Ectodermal cell (in vitro differentiated cells): ENCODE measurements at regions not wholly inside any gene's neighbourhood (a gene's known extent, or its start where the extent isn't known, plus 50 kb on each side); places are given as distances from the start of the nearest gene placed in this dataset.

Experiments
- H3K27ac ChIP-seq: 2 replicates; pipeline ENCODE4 v1.7.0; 2013; ENCODE audit warnings: mild to moderate bottlenecking, low read depth, low read length; ENCODE audit not compliant: insufficient read depth, poor library complexity, severe bottlenecking
- H3K27me3 ChIP-seq: 2 replicates; pipeline ENCODE4 v1.7.0; 2013; ENCODE audit warnings: mild to moderate bottlenecking, low read length; ENCODE audit not compliant: insufficient read depth, control insufficient read depth, poor library complexity, severe bottlenecking
- H3K36me3 ChIP-seq: one replicate; pipeline ENCODE4 v1.7.0; 2013; ENCODE audit warnings: low read length; ENCODE audit not compliant: control insufficient read depth, insufficient read depth
- H3K4me1 ChIP-seq: one replicate; pipeline ENCODE4 v1.7.0; 2013; ENCODE audit warnings: low read length; ENCODE audit not compliant: control insufficient read depth, insufficient read depth
- H3K4me3 ChIP-seq: 2 replicates; pipeline ENCODE4 v1.7.0; 2013; ENCODE audit warnings: low read depth, low read length, control low read depth; ENCODE audit not compliant: insufficient read depth
- H3K9me3 ChIP-seq: 2 replicates; pipeline ENCODE4 v1.7.0; 2013; ENCODE audit warnings: mild to moderate bottlenecking, low read length, moderate library complexity; ENCODE audit not compliant: control insufficient read depth
- WGBS, 2 experiments: methylation state at CpG; one replicate each; pipeline ENCODE4 v1.1.7; 2013; ENCODE audit warnings: missing lambda C conversion rate in 2 of 2; 5-methylcytosine and 5-hydroxymethylcytosine counted together

DNA sequence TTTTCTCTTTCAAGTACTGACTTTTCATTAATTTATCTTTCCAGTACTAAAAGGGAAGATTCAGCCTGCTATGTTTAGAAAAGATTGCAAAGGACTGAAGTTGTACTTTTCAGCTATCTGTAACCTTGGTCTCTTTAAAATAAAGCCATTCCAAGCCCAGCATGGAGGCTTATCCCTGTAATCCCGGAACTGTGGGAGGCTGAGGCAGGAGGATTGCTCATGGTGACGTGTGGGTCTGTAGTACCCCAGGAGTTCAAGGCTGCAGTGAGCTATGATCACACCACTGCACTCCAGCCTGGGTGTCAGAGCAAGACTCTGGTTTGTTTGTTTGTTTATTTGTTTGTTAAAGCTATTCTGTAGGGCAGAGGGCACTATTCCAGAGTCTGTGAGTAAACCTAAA is 50.6 kb upstream of the TMEM170B start:
- Histone ChIP-seq H3K9me3 (no peaks in the 10 kb centered on the region), H3K36me3 (no peaks in the 10 kb centered on the region), H3K4me1 (peaks cover 16% of the 10 kb centered on the region), H3K4me3 (no peak overlapping the region), H3K27ac (no peak overlapping the region), H3K27me3 (no peaks in the 10 kb centered on the region)
- 80 to 87% methylated on average over 2 of the region's 2 CpGs for WGBS, 2 experiments

DNA sequence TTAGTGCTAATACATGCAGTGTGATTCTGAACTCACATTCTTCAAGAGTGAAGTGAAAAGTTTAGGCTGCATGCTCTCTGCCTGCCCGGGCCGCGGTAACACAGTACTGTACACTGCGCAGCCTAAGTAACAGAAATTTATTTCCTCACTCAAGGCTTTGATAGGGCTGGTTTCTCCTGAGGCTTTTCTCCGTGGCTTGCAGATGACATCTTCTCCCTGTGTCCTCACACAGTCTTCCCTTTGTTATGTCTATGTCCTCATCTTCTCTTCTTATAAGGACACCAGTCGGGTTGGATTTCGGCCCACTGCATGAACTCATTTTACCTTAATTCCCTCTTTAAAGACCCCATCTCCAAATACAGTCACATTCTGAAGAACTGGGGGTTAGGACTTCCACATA is 51.1 kb upstream of the TMEM170B start:
- Histone ChIP-seq H3K36me3 (no peaks in the 10 kb centered on the region), H3K4me1 (peaks cover 16% of the 10 kb centered on the region), H3K27me3 (no peaks in the 10 kb centered on the region), H3K4me3 (no peak overlapping the region), H3K9me3 (no peaks in the 10 kb centered on the region), H3K27ac (no peak overlapping the region)
- 93 to 95% methylated on average over 7 of the region's 7 CpGs for WGBS, 2 experiments

- WGBS, 2 experiments: 81 to 84% methylated on average over 2 of the region's 2 CpGs
- H3K27ac ChIP-seq: no peak overlapping the region
- H3K27me3 ChIP-seq: no peaks in the 10 kb centered on the region
- H3K36me3 ChIP-seq: no peaks in the 10 kb centered on the region
- H3K4me3 ChIP-seq: no peak overlapping the region
- H3K9me3 ChIP-seq: no peaks in the 10 kb centered on the region
- peaks cover 16% of the 10 kb centered on the region for H3K4me1 ChIP-seq
Observed at GRCh38 chr6:11486051-11486450, 51.5 kb upstream of the TMEM170B start.

DNA sequence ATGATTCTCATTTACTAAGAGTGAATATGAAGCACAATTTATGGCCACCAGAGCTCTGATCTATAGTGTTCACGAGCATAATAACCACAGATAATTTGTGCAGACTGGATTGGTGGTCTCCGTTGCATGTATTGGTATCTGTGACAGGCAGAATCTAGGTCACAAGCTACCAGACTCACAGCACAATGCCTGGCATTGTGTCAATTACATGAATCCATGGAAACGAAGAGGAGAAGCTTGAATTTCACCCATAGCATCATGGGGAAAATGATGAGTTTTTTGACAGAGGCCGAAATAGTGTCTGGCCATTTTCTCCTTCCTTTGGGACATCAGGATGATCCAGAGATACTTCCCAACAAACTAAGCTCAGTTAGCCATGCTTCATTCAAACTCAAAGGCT is 52.3 kb upstream of the TMEM170B start:
- Histone ChIP-seq H3K4me1 (peaks cover 16% of the 10 kb centered on the region), H3K4me3 (no peak overlapping the region), H3K36me3 (no peaks in the 10 kb centered on the region), H3K27ac (no peak overlapping the region), H3K9me3 (no peaks in the 10 kb centered on the region), H3K27me3 (no peaks in the 10 kb centered on the region)
- 89 to 92% methylated on average over 4 of the region's 4 CpGs for WGBS, 2 experiments

GRCh38 chr6:11484441-11484840 is 53.1 kb upstream of the TMEM170B start:
- Histone ChIP-seq H3K27me3 (no peaks in the 10 kb centered on the region), H3K4me1 (peaks cover 16% of the 10 kb centered on the region), H3K27ac (no peak overlapping the region), H3K9me3 (no peaks in the 10 kb centered on the region), H3K36me3 (no peaks in the 10 kb centered on the region), H3K4me3 (no peak overlapping the region)
- 89 to 95% methylated on average over 2 of the region's 2 CpGs for WGBS, 2 experiments

- Histone ChIP-seq H3K4me3 (no peak overlapping the region), H3K27ac (no peak overlapping the region), H3K9me3 (no peaks in the 10 kb centered on the region), H3K4me1 (peaks cover 16% of the 10 kb centered on the region), H3K27me3 (no peaks in the 10 kb centered on the region), H3K36me3 (no peaks in the 10 kb centered on the region)
- 95 to 97% methylated on average over 2 to 3 of the region's 3 CpGs for WGBS, 2 experiments
Observed at GRCh38 chr6:11482616-11483015, 54.9 kb upstream of the TMEM170B start.

DNA sequence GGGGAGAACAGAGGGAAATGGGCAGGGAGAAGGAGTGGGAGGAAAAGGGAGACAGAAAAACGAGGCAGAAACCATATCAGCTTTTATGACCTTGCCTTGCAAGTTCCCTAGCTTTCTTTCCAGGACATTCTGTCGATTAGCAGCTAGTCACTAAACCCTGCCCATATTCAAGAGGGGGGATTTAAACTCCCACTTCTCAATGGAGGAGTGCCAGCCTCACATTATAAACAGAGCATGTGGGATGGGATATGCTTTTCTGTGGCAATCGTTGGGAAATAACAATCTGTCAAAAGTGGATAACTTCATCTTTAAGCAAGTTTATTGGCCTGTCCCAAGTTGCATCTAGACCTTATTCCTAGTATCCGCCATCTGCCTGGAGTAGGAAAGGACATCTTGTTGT is 57.0 kb upstream of the TMEM170B start:
- no peaks in the 10 kb centered on the region for H3K9me3 ChIP-seq
- no peaks in the 10 kb centered on the region for H3K36me3 ChIP-seq
- 66 to 67% methylated on average over 4 of the region's 4 CpGs for whole genome bisulfite sequencing, 2 experiments
- no peak overlapping the region for H3K27ac ChIP-seq
- H3K27me3 ChIP-seq: no peaks in the 10 kb centered on the region
- H3K4me3 ChIP-seq: no peak overlapping the region
- H3K4me1 ChIP-seq: peaks cover 7% of the 10 kb centered on the region

DNA sequence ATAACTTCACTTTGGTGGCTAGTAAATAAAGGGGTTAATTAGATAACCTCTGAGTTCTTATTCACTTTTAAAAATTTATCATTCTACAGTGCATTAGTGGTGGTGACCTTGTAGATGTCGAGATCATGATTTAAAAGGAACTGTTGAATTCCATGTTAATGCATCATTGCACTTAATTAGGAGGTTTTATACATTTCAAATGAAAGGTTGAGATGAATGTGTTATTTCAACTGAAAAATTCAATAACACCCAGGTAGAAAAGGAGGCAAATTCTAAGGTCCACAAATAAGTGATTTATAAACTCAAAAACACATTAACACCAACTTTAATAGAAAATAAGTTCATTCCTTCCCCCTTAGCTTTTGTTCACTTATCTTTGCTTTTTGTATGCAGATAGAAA is 58.3 kb upstream of the TMEM170B start:
- 88 to 100% methylated on average over 1 of the region's 1 CpG for WGBS, 2 experiments

GRCh38 chr6:11478586-11478985 is 59.0 kb upstream of the TMEM170B start:
- no peaks in the 10 kb centered on the region for H3K9me3 ChIP-seq
- H3K36me3 ChIP-seq: no peaks in the 10 kb centered on the region
- WGBS, 2 experiments: 74 to 79% methylated on average over 7 of the region's 7 CpGs
- H3K4me3 ChIP-seq: no peak overlapping the region
- no peak overlapping the region for H3K27ac ChIP-seq
- H3K27me3 ChIP-seq: no peaks in the 10 kb centered on the region
- H3K4me1 ChIP-seq: no peaks in the 10 kb centered on the region

More for the DNA sequence above, 58.3 kb upstream of the TMEM170B start:
- Histone ChIP-seq H3K27ac (no peak overlapping the region), H3K27me3 (no peaks in the 10 kb centered on the region), H3K4me1 (no peaks in the 10 kb centered on the region), H3K4me3 (no peak overlapping the region), H3K9me3 (no peaks in the 10 kb centered on the region), H3K36me3 (no peaks in the 10 kb centered on the region)

DNA sequence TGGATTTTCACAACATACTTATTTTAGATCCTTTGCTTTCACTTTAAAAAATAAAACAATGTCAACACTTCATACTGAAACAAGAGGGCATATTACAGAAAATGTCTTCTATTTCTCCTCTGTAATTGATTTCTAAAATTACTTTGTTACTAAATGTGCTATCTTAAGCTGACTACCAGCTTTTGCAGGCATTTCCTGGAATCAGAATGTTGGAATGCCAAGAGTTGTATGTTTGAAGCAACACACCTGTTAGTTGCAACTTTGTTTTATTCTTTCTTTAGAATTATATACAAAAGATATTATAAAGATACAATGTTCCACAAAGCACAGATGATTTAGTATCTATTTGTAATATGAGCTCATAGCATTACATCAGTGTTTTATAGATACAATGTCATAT is 62.5 kb upstream of the TMEM170B start:
- no peaks in the 10 kb centered on the region for H3K4me1 ChIP-seq
- H3K27me3 ChIP-seq: no peaks in the 10 kb centered on the region
- H3K4me3 ChIP-seq: no peak overlapping the region
- H3K9me3 ChIP-seq: no peaks in the 10 kb centered on the region
- no peak overlapping the region for H3K27ac ChIP-seq
- H3K36me3 ChIP-seq: no peaks in the 10 kb centered on the region

DNA sequence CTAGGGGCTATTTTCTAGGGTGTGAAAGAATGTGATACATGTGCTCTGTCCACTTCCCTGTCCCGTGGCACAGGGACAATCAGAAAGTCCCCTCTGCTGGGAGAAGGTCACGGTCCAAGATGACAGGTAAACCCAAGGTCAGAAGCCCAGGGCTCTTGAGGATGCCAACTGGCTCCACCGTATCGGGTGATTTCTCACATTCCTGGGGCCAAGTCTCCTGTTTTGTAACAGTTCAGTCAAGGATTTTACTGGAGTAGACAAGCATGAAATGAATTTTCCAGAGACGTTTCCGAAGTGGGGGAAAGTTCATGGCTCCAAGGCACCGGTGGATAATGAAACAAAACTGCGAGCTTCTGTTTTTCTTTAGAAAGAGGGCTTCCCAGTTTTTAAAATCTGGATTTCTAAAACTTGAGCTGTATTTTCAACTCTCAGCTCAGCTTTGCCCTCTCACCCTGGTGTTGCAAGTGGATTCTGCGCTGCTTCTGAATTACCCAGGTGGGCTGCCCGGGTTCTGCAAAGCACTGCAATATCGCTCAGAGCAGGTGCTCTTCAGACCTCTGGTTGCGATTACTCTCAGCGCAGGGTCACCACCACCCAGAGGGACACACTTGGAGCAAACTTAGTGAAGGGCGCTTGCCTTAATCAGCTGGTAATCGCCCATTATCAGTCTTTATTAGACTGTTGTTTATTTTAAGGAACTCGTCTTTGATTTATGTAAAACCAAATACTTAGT is 64.4 kb upstream of the TMEM170B start:
- WGBS, 2 experiments: 94% methylated on average over 15 to 16 of the region's 16 CpGs
- no peak overlapping the region for H3K4me3 ChIP-seq

More for the DNA sequence above, 64.4 kb upstream of the TMEM170B start:
- H3K4me1 ChIP-seq: no peaks in the 10 kb centered on the region
- no peak overlapping the region for H3K27ac ChIP-seq
- no peaks in the 10 kb centered on the region for H3K36me3 ChIP-seq
- H3K9me3 ChIP-seq: no peaks in the 10 kb centered on the region
- H3K27me3 ChIP-seq: no peaks in the 10 kb centered on the region
